ENCODE measurements at regions not wholly inside any gene's neighbourhood (a gene's known extent, or its start where the extent isn't known, plus 50 kb on each side); places are given as distances from the start of the nearest gene placed in this dataset.
"Not testable (repeated sequence)": the region's sequence is repeated elsewhere in the genome, so short reads cannot be mapped to it uniquely, and the experiment has no call there.

DNA sequence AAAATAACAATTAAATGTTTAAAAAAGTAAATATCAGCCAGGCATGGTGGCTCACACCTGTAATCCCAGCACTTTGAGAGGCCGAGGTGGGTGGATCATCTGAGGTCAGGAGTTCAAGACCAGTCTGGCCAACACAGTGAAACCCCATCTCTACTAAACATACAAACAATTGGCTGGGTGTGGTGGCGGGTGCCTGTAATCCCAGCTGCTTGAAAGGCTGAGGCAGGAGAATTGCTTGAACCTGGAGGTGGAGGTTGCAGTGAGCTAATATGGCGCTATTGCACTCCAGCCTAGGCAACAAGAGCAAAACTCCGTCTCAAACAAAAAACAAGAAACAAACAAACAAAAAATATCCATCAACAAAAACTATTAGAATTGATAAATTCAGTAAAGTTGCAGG lies 77.5 kb downstream of the SNX5 start:
- DNase-seq: not testable (repeated sequence)

DNA sequence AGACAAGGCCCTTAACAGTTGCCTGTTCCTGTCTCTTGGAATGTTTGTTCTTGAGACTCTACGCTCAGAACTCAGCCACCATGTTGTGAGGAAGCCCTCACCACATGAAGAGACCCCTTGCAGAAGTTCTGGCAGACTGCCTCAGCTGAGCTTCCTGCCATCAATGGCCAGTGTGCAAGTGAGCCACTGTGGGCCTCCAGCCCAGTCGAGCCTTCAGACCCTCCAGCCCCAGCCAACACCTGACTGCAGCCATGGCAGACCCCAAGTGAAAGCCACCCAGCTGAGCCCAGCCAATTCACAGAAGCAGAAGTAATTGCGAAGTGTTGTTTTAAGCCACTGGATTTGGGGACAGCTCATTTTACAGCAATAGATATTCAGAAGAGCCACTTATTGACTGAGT lies 78.3 kb downstream of the SNX5 start:
- no peak for DNase-seq

DNA sequence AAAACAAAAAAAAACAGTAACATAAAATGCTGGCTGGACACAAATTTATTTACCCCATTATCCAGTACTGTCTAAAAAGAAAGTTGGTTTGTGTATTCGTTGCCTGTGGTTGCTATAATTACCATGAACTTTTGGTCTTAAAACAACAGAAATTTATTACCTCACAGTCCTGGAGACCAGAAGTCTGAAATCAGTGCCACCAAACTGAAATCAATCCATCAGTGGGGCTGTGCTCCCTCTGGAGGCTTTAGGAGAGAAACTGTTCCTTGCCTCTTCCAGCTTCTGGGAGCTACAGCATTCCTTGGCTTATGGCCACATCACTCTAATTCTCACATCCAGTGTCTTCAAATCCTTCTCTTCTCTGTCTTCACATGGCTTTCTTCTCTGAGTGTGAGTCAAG lies 79.4 kb downstream of the SNX5 start:
- DNase-seq: no peak

DNA sequence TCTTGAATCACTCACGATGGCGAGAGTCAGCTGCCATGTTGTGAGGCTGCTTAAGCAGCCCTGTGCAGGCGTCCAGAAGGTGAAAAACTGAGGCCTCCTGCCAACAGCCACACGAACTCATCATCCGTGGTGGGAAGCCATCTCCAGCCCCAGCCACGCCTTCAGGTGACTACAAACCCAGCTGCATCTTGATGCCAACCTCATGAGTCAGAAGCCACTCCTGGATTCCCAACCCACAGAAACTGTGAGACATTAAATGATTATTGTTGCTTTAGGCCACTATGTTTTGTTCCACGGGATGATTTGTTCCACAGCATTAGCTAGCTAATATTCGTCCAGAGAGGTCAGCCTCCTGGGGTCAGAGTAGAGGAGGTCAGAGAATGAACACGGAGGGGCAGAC lies 80.5 kb downstream of the SNX5 start:
- DNase-seq: no peak

DNA sequence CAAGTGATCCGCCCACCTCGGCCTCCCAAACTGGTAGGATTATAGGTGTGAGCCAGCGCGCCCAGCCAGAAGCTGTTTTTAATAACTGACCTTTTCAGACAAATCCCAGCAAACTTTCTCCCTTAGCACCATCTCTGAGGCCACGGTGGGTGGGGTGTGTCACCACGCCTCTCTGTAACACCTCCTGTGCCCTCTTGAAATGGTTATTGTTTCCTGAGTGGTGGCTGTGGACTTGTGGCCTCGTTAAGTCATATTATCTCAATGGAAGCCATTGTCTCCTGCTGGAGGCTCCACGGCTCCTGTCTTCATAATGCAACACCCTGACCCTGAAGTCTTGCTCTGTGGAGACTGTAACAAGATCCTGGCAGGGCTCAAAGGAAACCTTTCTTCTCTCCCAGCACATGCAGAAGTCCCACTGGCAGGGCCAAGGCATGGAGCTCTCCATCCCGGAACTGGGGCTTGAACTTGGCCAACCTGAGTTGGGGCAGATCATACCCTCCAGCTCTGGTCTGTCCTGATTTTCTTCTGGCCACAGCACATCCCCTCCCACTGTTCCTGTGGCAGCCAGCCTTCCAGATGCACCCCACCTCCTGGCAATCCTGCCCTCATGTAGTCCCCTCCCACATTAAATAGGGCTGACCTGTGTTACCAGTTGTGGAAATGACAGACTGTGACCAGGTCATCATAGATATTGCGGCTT lies 81.1 kb downstream of the SNX5 start:
- no peak for DNase-seq

DNA sequence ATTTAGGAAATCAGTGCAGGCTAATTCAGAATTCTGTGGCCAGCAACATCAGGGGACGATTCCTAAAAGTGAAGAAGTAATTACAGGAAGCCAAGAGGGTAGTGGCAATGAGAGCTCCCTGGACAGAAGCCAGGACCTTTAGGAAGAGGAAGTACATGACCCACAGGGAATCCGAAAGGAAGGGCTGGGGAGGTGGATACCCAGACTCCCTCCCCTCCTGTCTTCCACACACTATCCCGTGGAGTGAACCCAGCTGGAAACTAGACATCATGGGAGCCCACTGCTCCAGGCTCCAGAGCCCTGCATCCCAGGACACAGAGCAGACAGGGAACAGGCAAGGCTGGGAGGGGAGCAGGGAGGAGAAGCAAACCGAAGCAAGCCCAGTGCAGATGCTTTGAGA lies 83.0 kb downstream of the SNX5 start:
- no peak for DNase-seq

DNA sequence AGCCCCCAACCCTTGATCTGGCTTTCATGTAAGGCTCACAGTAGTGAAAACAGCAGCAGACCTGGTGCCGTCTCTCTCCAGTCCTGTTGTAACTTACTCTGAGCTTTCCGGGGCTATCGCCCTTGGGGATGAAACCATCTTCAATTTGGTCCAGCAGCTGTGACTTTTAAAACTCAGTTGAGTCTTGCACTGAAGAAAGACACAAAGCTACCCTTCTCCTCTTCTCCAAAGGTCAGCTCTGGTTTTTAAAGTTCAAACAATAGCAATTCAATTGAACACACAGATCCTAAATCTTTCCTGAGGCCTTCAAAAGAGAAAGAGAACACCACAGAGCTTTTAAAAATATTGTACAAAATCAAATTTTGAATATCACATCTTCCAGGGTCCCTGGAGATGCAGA lies 83.5 kb downstream of the SNX5 start:
- DNase-seq: no peak

DNA sequence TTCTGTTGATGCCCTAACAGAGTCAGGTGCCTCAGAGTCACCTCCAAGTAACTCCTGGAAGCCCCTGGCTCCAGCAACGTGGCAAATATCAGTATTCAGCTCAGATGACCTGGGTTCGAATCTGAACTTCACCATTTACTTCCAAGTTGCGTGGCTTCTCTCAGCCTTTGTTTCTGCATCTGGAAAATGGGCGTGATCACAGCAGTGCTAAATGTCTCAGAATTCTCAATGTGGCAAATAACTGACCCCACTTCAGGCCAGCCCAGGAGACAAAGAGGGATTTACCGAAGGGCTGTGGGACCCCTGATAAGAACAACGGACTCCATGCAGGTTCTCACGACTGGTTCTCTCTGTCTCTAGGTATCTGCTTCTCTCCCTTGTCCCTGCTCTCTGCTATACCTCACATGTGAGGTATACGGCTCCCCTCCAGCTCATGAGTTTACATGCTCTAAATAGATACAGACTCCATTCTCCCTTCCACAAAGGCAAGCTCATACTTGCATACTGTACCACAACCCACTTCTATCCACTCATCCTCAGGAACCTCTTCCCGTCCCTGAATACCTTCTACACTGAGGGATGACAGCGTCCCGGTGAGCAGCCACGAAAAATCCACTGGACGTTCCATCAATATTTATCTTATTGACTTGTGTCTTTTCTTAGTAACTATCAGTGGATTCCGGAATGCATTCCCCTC lies 84.1 kb downstream of the SNX5 start:
- DNase-seq: no peak

DNA sequence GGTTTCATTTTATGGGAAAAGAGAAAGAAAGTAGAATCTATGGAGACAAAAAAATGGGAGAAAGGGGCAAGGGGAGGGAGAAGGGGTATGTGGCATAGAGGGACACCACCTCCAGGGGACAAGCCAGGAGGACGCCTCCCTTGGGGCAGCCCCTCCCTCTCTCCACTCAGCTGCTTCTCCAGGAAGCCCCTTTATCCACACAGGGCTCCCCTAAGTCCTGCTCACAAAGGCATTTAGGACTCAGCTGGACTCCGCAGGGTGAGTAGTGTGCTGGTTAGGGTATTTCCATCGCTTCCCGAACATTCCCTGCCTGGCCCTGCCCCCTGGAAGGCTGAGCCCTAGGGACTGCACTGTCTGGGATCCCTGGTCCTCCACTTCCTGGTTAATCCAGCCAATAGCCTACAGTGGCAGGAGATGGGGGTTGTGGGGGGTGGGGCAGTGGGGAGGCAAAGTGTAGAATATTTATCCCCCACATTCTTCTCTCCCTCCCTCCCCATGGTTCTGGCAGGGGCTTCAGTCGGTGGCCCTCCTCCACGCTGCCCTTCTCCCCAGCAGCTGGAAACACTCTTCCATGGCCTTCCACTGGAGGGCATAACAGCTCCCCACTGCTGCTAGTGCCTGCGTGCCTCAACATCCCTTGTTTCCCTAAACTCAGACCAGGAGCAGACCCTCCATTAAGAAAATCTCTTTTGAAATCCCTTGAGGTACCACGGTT lies 84.8 kb downstream of the SNX5 start:
- DNase-seq: no peak

DNA sequence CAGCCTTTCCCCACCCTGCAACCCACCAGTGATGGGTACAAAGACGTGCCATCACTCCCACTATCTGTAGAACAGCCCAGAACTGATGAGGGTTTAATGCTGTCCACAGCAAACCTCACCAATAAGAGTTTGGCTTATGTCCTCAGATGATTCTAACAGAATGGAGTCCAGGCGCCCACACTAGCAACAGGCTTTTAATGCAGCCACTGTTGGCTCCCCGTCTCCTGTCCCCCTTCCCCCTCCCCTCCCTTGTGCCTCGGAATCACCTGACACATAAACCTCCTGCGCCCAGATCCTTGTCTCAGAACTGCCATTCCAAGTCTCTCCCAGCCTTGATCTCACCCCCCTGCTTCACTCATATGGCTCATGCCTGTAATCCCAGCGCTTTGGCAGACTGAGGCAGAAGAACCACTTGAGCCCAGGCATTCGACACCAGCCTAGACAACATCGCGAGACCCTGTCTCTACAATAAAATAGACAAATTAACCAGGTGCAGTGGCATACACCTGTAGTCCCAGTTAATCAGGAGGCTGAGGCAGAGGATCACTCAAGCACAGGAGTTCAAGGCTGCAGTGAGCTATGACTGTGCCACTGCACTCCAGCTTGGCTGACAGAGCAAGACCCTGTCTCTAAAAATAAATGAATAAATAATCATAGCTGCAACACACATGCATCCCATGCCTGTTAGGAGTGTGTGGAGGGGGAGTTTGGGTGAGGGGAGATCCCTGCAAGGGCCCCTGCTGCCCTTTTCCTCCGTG lies 85.6 kb downstream of the SNX5 start:
- no peak for DNase-seq

DNA sequence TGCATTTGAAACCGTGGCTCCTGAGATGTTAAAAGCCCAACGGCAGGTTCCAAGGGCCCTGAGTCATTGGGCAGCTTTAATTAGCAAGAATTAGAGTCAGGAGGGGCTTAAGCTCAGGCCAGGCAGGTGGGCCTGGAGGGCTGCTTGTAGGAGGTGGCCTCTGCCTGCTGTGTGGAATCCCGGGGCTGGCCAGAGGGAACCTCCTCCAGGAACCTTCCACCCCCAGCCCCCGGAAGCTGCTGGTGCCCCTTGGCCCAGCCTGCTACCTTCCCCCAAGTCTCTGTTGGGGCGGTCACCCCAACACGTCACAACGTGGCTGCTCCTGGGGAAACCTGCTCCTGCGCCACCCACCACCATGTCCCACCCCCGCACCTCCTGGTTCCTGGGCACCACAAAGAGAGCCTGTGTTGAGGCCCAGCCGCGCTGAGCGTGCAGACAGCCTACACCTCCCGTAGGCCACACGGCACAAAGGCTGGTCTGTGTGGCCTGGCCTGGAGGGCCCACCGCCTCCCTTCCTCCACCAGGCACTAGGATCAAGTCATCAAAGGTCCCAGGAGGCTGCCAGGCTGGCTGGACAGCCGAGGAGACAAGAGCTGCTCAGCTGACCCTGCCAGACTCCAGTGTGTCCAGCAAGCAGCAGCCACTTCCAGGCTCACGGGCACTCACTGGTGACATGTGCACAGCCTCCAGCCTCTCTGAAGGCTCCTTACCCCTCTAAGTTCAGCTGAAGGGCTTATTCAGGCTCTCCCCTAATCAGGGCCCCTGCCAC lies 86.3 kb downstream of the SNX5 start:
- DNase-seq: no peak

DNA sequence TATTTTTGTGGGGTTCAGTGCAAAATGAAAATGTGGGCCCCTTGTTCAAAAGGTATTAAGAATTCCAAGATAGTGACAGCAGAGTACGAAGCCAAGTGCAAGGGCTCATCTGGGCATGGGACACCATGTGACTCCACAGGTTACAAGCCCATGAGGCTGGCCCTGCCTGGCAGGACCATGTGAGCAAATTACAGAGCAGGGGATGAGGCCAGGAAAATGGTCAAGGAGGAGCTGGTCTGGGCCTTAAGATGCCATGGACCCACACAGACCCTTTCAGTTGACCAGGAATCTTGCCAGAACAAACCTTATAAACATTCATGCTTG lies 86.9 kb downstream of the SNX5 start:
- no peak for DNase-seq

DNA sequence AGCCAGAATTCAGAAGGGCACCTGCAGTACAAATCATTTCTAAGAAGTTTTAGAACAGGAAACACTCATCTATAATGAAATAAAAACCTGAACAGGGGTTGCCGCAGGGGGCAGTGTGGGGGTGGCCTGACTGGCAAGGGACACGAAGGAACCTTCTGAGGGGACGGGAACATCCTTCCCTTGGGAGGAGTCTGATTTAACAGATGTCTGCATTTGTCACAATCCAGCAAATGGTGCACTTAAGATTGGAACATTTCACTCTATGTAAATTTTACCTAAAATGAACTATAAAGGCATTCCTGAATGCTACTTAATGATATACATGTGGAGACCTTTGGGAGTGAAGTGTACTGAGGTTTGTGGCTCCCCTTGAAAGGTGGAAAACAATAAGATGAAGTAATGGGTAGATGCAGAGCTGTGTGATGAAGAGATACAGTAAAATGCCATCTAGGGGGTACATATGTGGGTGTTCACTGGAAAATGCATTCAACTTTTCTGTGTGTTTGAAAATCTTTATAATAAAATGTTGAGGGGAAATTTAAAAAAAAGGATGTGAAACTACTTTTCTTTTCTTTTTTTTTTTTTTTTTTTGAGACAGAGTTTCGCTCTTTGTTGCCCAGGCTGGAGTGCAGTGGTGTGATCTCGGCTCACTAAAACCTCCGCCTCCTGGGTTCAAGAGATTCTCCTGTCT lies 89.5 kb downstream of the SNX5 start:
- no peak for DNase-seq

DNA sequence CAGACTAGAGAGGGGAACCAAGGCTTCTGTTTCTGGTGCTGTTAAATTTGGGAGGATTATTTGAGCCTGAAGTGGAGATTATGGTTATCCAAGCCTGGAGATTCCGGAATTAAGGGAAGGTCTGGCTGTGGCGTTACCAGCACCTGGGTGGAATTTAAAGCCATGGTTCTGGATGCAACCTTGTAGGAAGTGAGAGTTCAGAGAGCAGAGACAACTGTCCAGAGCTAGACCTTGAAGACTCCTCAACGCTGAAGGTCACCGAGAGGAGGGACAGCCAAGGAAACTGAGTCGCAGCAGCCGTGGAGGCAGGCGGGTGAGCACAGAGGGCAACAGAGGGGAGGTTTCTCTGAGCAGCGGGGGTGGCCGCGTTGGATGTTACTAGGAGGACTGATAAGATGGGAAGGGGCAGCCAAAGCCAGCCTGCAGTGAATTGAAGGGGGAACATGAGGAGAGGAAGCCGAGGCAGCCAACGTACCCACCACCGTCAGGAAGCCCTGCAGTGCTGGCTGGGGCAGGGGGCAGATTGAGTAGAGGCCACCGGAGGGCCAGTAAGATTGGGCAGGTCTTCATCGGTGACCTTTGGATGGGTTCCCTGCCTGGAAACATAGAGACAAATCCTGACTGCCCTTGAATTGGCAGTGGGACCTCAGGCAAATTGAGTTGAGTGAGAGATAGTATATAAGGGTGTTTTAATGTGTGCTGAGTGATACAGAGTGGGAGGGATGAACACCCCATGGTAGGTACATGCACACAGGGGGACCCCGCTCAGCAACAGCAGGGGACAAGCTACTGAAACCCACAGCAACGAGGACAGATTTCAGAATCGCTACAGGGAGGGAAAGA lies 90.3 kb downstream of the SNX5 start:
- no peak for DNase-seq

DNA sequence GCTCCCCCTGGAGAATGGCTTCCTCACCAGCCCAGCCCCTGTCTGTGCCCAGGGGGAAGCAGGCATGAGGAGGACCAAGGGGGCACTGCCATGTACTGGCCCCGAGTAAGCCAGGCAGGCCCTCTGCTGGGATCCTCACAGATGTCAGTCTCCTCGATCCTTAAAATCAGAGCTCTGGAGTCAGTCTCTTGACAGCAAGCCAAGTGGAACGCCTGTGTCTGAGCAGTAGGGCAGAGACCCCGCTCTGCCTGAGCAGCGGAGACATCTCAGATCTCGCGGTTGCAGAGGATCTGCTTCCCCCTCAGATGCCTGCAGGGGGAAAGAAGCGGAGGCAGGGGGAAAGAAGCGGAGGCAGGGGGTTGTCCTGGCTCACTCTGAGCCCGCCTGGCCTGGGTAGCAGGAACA lies 92.6 kb downstream of the SNX5 start:
- DNase-seq: no peak

DNA sequence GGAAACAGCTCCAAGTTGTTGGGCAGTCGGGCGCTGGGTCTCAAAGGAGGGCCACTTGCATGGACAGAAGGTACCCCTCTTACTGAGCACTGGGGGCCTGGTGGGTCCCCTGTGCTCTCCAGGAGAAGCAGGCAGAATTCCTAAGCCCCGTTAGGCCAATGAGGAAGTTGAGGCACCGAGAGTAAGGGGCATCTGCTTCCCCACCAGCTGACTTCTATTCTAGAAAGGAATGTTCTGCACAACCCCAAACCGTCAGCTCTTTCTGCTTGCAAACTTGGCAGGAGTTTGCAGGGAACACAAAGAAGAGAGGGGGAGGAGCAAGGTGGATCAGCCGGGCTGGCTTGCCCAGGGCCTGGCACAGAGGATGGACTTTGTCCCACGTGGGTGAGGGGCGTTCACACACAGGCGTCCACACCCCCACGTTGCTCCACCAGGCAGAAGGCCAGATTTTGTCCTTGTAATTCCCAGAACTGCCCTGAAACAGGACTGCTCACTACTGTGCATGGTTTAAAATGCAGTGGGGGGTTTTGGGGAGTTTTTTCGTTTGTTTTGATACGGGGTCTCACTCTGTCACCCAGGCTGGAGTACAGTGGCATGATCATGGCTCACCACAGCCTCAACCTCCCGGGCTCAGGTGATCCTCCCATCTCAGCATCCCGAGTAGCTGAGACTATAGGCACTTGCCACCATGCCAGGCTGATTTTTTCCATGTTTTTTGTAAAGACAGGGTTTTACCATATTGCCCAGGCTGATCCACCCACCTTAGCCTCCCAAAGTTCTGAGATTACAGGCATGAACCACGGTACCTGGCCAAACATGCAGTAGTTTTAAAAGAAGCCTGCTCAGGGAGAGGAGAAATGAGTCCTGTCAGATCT lies 93.3 kb downstream of the SNX5 start:
- peak; percentile 56 for DNase-seq

DNA sequence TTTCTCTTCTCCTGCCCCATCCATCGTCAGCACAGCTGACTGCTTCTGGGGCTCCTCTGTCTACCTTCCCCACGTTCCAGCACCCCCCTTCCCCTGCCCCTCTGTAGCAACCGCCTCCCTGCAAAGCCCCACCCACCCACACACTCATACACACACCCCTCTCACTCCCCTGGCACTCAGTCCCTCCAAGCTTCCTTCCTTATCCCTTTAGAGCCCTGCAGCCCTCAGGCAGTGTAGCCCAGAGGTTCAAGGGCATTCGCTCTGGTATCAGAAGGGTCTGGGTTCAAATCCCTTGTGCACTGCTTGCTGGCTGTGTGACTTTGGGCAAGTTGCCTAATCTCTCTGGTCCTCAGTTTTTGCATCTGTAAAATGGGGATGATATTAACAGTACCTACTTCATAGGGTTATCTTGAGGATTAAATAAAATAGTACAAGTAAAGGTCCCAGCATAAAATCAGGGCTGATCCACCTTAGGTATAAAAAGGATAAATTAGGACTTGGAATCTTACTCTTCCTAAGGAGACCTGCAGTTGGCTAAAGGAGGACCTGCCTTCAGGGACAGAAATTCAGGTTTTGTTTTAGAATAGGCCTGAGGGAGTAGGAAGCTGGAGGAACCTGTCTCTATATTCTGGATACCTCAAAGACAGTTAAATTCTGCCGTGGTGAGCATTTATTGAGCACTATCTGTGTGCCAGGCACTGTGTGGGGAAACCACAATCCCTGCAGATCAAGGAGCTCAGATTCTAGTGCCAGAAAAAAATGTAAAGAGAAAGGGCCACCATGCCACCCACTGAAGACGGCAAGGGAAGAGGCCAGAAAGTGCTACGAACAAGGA lies 94.1 kb downstream of the SNX5 start:
- DNase-seq: no peak

DNA sequence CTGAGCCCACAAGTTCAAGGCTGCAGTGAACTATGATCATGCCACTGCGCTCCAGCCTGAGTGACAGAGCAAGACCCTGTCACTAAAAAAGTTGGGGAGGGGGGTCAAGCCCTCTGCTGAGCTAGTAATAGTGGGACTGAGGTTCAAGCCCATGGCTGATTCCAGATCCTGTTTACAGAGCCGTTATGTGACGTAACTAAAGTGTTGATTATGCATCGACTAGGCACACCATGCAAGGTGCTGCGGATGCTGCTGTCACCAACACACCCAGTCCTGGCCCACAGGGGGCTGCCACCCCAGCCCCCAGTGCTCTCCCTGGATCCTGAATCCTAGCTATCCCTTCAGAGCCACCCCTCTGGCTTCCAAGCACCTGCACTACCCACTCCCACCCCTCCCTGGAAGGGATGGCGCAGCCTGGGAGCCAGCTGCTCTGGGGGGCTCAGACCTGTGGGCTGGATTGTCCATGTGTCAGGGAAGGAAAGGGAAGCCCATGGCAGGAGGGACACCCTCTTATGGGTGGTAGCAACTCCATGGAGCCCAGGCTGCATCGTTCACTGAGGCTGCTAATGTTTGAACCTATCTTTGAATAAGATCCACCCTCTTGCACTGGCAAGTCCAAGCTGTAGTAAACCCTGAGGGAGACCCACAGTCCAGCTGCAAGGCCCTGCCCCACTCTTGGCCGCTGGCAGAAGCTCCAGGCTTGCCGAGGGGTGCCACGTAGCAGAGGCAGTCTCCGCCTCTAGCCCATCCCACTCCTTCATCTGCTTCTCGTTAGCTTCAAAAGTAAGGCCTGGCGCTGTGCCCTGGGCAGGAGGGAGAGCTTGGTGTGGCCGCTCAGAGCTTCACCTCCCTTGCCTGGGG lies 95.0 kb downstream of the SNX5 start:
- peak; percentile 86 for DNase-seq
